ENCODE measurements at regions not wholly inside any gene's neighbourhood (a gene's known extent, or its start where the extent isn't known, plus 50 kb on each side); places are given as distances from the start of the nearest gene placed in this dataset.

GRCh38 chr9:28607843-28608242, 1034.6 kb upstream of the C9orf72 start:
- no peak for TF ChIP-seq CTCF (conservative IDR thresholded peaks at IDR 0.05 in 1 of 2, IDR thresholded peaks at IDR 0.05 in 1 of 2; ENCODE audit: extremely low read depth in 1 of 2, insufficient read depth in 1 of 2, low read depth in 1 of 2, low read length in 2 of 2)
- TF ChIP-seq EZH2 (IDR thresholded peaks at IDR 0.05; ENCODE audit: borderline replicate concordance, low read length): no peak

Data from mammary epithelial cell (primary cell).